T-helper 2 cell treated with Interferon-gamma antibody and Interleukin-4, amounts not matched to agents 5 μg/mL and 100 μg/mL, for 36 hours (primary cell): ENCODE measurements at regions not wholly inside any gene's neighbourhood (a gene's known extent, or its start where the extent isn't known, plus 50 kb on each side); places are given as distances from the start of the nearest gene placed in this dataset.

Experiments
- DNase-seq: peaks from one replicate; pipeline ENCODE4 v3.0.0; 2021; ENCODE audit warnings: low spot score
- H3K27ac Mint-ChIP-seq: one replicate; pipeline ENCODE4 v1.8.0; 2021; ENCODE audit warnings: mild to moderate bottlenecking, mixed read lengths
- H3K27me3 Mint-ChIP-seq: one replicate; pipeline ENCODE4 v1.8.0; 2021; ENCODE audit warnings: low read depth, mixed read lengths
- H3K36me3 Mint-ChIP-seq: one replicate; pipeline ENCODE4 v1.8.0; 2021; ENCODE audit warnings: low read depth, mixed read lengths
- H3K4me1 Mint-ChIP-seq: one replicate; pipeline ENCODE4 v1.8.0; 2021; ENCODE audit warnings: low read depth, mixed read lengths
- H3K4me3 Mint-ChIP-seq: one replicate; pipeline ENCODE4 v1.8.0; 2022; ENCODE audit warnings: mild to moderate bottlenecking, moderate library complexity, mixed read lengths
- H3K9me3 Mint-ChIP-seq: one replicate; pipeline ENCODE4 v1.8.0; 2021; ENCODE audit warnings: mixed read lengths

DNA sequence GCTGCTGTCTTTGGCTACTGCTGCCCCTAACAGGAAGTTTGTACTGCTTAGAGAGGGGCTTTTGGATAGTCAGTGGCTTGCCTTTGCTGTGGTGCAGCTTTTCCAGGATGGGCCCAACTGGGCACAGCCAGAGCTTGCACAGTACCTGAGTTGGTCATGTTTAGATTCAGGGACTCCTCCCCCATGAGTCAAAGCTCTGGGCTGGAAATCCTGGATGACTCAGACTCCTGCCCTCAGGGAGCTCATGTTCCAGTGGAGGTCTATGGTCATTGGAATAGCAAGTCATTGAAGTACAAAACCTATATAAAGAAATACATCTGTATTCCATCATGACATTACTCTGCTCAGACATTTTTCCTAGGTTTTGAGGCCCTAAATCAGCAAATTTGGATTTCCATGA lies 66.7 kb upstream of the PJA1 start:
- no peak overlapping the region for H3K27ac Mint-ChIP-seq
- no peak for DNase-seq
- H3K4me1 Mint-ChIP-seq: no peaks in the 10 kb centered on the region
- no peak overlapping the region for H3K4me3 Mint-ChIP-seq
- no peaks in the 10 kb centered on the region for H3K27me3 Mint-ChIP-seq
- no peaks in the 10 kb centered on the region for H3K36me3 Mint-ChIP-seq
- no peaks in the 10 kb centered on the region for H3K9me3 Mint-ChIP-seq

DNA sequence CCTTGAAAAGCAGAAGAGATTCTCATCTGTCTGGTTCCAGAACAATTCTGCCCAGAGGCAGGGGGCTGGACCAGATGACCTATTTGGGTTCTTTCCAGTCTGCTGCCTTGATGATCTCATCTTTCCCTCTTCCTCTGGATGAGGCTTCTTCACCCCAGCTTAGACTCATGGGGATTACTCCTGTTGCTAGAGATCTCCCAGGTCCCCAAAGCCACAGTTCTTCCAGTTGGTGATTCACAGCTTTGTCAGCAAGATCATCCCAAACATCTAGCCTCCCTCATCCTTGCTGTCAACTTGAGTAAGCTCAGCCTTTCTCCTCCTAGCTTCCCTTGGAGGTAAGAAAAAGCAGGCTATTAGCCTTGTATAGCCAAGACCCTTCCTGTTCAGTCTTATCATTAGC lies 64.2 kb upstream of the PJA1 start:
- Mint-ChIP-seq H3K4me3 (no peak overlapping the region), H3K9me3 (no peaks in the 10 kb centered on the region), H3K36me3 (no peaks in the 10 kb centered on the region), H3K27ac (no peak overlapping the region), H3K27me3 (no peaks in the 10 kb centered on the region), H3K4me1 (no peaks in the 10 kb centered on the region)
- no peak for DNase-seq

DNA sequence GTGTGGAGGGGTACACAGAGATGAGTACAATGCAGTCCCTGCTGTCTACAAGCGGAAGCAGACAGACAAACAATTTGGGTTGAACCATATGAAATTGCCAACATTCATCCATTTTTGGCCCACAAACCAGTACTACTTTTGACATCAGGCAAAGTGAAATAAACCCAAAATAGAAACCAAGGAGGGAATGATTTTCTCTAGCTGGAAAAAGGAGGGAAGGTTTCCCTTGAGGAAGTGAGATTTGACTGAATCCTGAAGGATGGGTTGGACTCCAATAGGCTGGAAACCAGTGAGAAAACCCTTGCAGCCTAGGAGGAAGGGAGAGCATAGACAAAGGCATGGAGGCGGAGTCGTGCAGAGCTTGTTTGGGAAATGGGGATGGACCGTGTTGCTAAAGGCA lies 63.5 kb upstream of the PJA1 start:
- Mint-ChIP-seq H3K27me3 (no peaks in the 10 kb centered on the region), H3K4me3 (no peak overlapping the region), H3K27ac (no peak overlapping the region), H3K9me3 (no peaks in the 10 kb centered on the region), H3K36me3 (no peaks in the 10 kb centered on the region), H3K4me1 (no peaks in the 10 kb centered on the region)
- DNase-seq: no peak

DNA sequence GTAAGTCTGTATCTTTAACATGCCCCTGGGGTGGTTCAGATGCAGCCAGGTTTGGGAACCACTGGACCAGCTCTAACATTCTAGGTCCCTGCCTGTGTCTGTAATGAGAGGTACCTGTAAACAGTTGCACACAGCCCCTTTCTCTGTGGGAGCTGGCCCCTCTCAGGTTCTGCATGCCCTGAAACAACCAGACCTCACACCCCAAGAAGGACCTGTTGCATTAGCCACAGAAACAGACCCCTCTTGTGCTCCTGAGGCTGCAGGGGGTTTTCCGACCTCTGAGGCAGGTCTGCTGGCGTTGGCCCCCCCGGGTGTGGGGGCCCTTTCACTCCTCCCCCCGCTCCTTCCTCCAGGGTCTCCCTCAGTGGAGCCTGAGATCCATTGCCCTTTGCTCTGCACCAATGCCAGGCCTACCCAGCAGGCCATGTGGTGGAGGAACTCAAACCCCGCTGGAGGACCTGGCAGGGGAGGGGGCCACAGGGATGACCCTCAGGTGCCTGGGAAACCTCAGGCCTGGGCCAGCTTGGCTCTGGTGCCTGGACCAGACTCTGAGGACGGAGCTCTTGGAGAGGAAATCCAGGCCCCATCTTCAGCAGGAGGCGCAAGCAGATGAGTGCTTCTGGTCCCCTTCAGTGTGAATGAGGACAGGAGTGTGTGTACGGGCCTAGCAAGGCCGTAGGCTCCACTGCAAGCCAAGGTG lies 61.4 kb upstream of the PJA1 start:
- no peak for DNase-seq
- Mint-ChIP-seq H3K4me1 (no peaks in the 10 kb centered on the region), H3K27ac (no peak overlapping the region), H3K27me3 (no peaks in the 10 kb centered on the region), H3K9me3 (no peaks in the 10 kb centered on the region), H3K4me3 (no peak overlapping the region), H3K36me3 (no peaks in the 10 kb centered on the region)

DNA sequence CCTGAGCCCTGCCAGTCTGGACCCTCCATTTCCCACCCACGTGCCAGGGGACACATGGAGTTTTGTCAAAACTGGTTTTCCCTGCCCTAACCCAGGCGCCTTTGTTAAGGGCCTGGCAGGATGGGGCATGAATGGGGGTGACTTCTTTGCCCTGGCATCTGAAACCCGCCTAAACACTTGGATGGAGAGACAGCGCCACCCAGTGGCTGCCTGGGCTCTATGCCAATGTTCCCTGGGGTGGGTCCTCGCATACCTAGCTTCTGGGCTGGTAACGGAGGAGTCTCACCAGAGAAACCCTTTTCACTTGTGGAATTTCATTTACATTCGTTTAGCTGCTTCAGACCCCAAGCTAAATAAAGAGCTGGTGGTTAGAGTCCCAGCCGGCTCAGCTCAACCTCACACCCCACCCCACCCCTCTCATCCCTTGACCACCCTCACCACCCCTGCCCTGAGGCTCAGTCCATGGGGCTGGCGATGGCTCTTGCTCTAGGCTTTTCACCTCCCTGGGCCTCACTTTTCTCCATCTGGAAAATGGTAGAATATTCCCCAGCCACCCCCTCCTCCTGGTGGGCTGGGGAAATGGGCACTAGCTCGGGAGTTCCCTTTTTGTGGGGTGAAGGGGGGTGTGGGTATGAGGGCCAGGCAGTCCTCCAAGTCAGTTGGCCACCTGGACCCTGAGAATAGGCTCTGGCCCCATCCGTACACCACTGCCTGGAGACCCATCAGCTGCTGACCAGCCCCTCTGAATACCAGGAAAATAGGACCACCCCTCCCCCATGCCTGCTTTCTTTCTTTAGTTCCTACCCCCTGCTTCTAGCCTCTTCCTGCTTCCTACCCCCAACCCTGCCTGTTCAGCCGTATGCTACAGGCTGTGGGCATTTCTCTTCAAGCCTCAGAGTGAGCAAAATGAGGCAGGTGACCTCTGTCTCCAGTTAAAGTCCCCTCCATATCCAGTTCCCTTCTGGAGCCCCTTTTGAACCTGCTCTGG lies 57.1 kb upstream of the PJA1 start:
- peak; percentile 17 for DNase-seq
- Mint-ChIP-seq H3K27me3 (no peaks in the 10 kb centered on the region), H3K27ac (no peak overlapping the region), H3K36me3 (no peaks in the 10 kb centered on the region), H3K4me1 (no peaks in the 10 kb centered on the region), H3K4me3 (no peak overlapping the region), H3K9me3 (no peaks in the 10 kb centered on the region)

DNA sequence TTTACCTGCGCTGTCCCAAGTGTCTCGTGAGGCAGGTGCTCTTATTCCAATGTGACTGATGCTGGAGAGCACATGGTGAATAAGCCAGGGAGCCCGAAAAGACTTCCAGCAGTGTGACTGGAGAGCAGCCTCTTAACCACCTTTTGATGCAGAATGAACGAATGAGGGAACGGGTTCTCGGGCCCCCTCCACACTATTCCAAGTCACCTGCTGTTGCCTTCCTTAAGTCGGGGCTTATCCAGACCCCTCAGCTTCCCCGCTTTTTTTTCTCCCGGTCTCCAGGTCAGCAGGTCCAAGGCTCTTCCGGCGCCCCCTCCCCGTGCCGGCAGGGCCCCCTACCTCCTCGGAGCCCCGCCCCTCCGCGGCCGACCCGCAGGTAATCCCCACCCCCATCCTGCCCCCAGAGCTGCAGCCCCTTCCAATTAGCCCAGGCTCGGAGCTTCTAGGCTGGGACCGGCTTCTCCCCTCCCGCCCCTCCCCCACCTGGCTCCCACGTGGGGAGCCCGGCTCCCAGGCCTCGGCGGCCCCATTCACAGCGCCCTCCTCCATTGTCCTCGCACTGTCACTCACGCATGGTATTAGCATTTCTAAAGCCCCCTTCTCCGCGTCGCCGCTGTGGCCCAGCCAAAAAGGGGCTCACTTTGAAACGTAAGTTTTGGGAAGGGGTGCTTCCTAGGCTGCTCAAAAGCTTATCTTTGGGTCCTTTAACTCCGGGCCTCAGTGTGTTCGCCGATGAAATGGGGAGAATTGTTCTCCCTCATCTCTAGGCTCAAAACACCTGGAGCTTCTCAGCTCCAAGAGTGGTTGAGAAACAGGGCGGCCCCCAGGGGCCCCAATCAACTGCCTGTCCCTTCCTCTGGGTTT lies 56.2 kb upstream of the PJA1 start:
- H3K36me3 Mint-ChIP-seq: no peaks in the 10 kb centered on the region
- H3K27me3 Mint-ChIP-seq: no peaks in the 10 kb centered on the region
- no peaks in the 10 kb centered on the region for H3K9me3 Mint-ChIP-seq
- H3K4me1 Mint-ChIP-seq: no peaks in the 10 kb centered on the region
- H3K27ac Mint-ChIP-seq: no peak overlapping the region
- no peak overlapping the region for H3K4me3 Mint-ChIP-seq
- no peak for DNase-seq

DNA sequence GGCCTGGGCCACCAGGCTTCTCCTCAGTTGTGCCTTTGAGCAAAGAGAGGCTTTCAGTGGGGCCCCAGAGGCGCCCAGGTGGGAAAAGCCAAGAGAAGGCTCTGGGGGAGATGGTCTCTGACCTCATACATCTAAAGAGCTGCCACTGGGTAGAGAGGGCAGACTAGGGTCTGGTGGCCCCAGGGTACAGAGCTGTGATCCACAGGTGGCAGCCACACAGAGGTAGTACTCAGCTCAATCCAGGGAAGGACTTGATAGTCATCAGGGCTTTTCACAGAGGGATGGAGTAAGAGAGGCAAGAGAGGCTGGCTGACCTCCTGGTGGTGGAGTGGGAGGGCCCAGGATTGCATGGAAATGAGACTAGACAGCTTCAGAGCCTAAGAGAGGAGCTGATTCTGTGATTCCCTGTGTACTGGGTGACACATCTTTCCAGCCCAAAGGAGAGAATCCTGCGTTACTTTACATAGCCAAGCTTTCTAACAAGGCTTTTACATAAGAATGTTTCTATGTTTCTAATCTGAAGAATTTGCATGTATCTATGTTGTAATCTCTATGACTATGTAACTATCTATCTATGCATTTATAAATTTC lies 53.2 kb upstream of the PJA1 start:
- Mint-ChIP-seq H3K4me3 (no peak overlapping the region), H3K4me1 (no peaks in the 10 kb centered on the region), H3K36me3 (no peaks in the 10 kb centered on the region), H3K27ac (no peak overlapping the region), H3K9me3 (no peaks in the 10 kb centered on the region), H3K27me3 (no peaks in the 10 kb centered on the region)
- DNase-seq: no peak

DNA sequence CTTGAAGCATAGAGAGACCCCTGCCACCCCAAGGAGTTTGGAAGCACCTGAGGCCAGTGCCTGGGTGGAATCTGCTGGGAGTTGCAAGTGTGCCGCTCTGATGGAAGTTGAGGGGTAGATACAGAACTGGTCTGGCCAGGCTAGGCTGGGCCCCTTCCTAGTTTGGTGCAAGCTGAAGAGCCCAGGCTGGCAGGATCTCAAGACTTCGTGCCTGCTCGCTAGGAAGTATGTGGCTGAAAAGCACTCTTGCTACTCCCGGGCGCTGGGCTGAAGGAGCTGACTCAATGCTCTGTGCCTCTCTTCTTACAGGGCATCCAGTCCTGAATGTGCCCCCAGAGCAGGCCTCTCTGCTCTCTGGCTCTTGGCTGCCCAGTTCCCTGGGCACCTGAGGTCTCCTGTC lies 51.7 kb upstream of the PJA1 start:
- H3K27ac Mint-ChIP-seq: no peak overlapping the region
- no peaks in the 10 kb centered on the region for H3K36me3 Mint-ChIP-seq
- H3K4me1 Mint-ChIP-seq: no peaks in the 10 kb centered on the region
- DNase-seq: no peak
- no peaks in the 10 kb centered on the region for H3K9me3 Mint-ChIP-seq
- no peaks in the 10 kb centered on the region for H3K27me3 Mint-ChIP-seq
- H3K4me3 Mint-ChIP-seq: no peak overlapping the region

DNA sequence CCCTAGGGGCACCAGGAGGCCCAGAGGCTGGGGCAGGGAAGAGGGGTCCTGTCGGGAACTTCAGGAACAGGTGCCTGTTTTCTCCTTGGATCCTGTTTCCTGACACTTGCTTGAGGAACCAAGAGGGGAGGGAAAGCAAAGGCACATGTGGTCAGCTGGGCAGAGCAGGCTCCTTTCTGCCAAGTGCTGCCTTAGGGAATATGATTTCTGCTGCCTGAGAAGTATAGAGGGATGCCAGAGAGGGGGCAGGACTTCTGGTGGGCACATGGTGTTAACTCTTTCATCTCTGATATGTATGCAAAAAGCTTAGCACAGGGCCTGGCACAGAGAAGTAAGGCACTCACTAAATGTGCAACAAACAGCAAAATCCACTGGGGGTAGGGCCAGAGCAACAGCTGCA lies 51.2 kb upstream of the PJA1 start:
- H3K4me3 Mint-ChIP-seq: no peak overlapping the region
- no peaks in the 10 kb centered on the region for H3K4me1 Mint-ChIP-seq
- H3K27ac Mint-ChIP-seq: no peak overlapping the region
- H3K9me3 Mint-ChIP-seq: no peaks in the 10 kb centered on the region
- DNase-seq: no peak
- H3K36me3 Mint-ChIP-seq: no peaks in the 10 kb centered on the region
- no peaks in the 10 kb centered on the region for H3K27me3 Mint-ChIP-seq

DNA sequence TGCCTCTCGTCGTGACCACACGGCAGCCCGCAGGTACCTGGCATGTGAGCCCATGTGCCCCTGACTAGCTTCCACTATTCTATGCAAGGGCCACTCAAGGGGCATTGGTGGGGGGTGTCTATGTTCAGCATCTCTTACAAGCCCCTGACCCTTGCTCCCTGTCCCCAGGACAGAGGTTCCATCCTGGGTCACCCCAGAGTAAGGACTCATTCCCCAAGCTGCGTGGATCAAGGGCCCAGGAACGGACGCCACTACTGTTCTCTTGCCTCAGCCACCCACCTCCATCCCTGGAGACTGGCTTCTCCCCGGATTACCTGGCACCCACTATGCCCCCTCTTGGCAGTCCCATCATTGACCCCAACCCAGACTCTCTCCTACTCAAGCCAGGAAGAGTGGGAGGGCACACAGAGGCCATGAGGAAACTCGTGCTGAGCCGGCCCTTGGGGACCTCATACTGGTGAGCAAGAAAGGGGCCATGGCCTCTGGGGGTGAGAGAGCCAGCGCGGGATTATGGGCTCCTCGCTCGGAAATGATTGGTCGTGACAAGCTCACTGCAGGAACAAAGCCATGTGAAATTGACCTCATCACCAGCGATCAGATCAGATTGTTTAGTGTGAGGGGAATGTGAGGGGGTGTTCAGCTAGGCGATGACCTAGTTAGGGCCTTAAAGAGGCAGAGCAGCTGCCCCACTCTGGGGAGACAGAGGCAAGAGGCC lies 50.1 kb upstream of the PJA1 start:
- no peaks in the 10 kb centered on the region for H3K4me1 Mint-ChIP-seq
- no peak overlapping the region for H3K4me3 Mint-ChIP-seq
- H3K27ac Mint-ChIP-seq: no peak overlapping the region
- no peaks in the 10 kb centered on the region for H3K9me3 Mint-ChIP-seq
- H3K27me3 Mint-ChIP-seq: no peaks in the 10 kb centered on the region
- DNase-seq: no peak
- H3K36me3 Mint-ChIP-seq: no peaks in the 10 kb centered on the region
